HG02610 (cell line): ENCODE measurements at regions not wholly inside any gene's neighbourhood (a gene's known extent, or its start where the extent isn't known, plus 50 kb on each side); places are given as distances from the start of the nearest gene placed in this dataset.
A peak's percentile ranks its signal among the peaks of the same experiment; 100 is the strongest.

Experiments used
- ATAC-seq: cut with Tn5 transposase; IDR thresholded peaks from one replicate; pipeline ENCODE4 v1.9.1; 2021; ENCODE audit warnings: mild to moderate bottlenecking, moderate library complexity; ENCODE audit not compliant: unreplicated experiment

DNA sequence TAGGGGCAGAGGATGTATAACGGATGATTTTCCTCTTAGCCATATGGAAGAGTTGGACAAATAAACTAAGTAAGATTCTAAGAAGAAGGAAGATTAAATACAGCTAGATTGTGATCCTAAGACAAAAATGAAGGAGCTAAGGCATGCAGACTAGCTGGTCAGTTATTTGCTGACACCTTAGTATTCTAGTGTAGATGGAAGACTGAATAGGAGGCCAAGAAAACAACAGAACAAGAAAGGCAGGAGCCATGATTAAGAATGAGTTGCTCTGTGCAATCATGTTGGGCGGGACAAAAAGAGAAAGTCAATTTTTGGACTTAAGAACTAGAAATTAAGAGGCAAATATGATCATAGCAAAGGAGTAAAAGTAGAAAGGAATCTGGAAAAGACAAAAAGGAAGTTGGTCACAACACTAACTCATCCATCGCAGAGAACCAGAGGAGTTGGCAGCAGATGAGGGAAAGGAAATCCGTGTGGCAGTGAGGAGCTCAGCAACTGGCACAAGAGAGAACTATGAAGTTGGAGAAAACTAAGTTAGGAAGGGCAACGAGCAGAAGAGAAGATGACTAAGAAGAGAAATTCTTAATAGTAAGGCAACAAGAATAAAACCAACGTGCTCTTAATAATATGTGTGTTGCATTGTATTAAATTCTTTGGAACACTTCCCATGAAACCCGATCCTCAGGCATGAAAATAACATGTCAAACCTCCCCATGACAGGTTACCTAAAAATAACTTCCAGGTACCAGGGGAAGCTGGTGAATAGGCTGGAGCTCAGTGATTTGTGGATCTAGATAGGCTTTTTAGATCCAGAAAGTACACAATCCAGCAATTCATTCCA lies 234.4 kb downstream of the LTN1 start:
- ATAC-seq, result no peak

DNA sequence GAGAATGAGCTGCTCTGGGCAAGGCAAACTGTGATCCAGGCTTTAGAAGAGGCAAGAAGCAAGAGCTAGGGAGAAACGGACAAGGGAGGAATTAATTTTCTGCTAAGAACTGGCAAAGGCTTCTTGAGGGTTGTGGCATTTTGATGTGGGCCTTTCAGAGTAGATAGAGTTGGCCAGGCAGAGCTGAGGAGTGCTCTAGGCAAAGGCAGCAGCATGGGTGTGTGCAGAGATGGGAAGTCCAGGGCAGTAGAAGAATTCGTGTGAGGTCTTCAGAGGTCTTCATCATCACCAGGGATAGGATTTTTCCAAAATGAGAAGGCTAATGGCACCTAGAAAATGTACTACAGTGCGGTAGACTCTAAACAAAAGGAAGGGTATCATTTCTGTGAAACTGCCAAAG lies 237.8 kb downstream of the LTN1 start:
- ATAC-seq, result no peak

DNA sequence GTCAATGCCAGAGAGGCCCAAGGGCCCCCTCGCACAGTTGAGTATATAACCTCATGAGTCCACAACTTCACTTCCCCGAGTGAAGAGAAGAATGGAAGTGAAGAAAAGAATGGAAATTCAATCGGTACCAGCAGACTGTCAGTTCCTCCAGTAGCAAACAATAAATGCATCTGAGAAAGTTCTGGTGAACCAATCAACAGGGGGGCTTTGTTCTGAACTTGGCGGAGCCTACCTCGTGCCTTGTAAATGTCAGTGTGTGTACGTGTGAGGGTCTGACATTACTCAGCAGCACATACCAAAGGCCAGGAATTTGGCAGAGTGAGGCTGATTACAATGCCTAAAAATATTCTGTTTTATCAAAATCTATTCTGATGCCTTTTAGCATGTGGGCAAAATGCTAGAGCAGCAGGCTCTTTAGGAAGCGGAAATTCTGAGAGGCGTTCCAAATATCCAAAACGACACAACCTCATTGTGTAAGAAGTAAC lies 238.5 kb downstream of the LTN1 start:
- ATAC-seq, result no peak

DNA sequence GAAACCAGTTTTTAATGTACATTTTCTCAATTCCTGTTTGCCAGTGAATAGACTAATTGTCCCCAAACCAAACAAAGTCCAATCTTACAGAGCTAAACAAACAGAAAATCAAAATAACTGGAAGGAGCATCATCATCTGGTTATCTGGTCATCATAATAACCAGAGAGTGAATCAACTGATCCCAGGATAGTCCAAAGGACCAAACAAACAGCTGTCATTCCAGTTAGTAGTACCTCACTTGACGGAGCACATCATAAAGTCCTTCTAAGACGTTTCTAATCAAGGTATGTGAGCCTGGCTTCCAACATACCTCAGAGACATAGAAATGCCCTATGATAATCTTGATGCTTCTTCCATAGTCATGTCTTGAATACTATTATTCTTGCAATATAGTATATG lies 240.5 kb downstream of the LTN1 start:
- ATAC-seq, result no peak

DNA sequence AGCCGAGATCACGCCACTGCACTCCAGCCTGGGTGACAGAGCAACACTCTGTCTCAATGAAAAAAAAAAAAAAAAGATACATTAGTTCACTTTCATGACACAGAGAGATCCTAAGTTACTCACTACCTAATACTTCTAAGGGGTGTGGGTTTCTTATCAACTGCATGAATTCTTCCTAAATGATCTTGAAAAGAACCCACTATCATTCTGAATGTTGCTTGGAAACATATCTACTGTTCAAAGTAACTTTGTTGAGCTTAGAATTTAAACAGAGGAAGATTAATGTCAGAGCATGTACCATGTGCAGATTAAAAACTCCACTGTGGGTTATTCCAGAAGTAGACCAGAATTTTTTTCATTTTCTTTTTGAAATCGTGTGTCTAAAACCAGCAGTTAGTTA lies 241.5 kb downstream of the LTN1 start:
- ATAC-seq, result no peak

DNA sequence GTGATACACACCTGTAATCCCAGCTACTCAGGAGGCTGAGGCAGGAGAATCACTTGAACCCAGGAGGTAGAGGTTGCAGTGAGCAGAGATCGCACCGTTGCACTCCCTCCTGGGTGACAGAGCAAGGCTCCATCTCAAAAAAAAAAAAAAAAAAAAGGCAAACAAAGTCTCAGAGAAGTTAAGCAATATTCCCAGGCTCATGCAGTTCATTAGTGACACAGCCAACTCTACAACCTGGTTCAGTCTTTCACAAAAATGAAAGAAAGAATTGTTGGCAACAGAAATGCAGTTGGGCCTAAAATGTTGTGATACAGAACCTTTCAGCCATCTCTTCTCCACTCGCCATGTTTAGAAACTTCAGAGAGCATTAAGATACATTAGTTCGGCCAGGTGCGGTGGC lies 242.1 kb downstream of the LTN1 start:
- ATAC-seq, result no peak

DNA sequence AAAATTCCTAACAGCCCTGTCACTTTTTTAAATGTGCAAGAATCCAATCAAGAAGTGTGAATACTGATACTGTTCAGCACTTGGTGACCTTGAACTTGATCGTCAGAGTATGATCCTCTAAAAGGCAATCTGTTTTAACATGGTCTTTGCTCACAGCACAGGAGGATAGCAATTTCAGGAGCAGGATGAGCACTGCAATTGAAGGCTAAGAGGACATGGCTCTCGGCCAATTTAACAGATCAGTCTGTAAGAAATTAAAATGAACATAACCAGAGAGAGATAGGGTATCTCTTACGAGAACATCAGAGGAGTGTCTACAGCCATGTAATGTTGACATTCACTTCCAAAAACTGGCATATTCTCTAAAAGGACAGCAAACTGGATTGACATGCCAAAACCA lies 243.1 kb downstream of the LTN1 start:
- no peak for ATAC-seq

DNA sequence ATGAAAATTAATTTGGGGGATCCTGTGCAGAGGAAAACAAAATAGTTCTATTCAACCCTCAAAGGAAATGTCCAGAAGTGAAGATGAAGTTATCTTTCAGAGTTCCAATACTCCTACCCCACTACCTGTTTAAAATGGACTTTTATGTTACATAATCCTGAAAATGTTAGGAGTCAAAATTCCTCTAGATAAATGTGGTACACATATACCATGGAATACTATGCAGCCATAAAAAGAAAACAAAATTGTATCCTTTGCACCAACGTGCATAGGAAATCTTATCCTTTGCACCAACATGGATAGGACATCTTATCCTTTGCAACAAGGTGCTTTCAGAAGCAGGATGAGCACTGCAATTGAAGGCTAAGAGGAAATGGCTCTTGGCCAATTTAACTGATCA lies 245.2 kb downstream of the LTN1 start:
- no peak for ATAC-seq

DNA sequence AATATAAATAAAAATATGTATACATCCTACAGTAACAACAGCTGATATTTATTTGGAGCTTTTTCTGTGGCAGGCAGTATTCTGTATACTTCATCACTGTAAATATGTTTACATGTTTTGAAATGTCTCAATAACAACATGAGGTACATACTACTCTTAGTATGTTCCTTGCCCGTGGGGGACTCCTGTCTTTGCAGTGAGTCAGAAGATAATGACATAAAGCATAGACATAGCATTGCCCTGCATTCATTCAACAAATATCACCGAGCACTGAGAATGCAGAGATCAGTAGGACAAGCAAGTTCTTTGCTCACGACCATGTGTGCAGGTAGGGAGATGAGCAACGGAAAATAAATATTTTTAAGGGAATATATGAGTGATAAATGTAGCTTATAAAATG lies 246.5 kb downstream of the LTN1 start:
- ATAC-seq, result no peak

DNA sequence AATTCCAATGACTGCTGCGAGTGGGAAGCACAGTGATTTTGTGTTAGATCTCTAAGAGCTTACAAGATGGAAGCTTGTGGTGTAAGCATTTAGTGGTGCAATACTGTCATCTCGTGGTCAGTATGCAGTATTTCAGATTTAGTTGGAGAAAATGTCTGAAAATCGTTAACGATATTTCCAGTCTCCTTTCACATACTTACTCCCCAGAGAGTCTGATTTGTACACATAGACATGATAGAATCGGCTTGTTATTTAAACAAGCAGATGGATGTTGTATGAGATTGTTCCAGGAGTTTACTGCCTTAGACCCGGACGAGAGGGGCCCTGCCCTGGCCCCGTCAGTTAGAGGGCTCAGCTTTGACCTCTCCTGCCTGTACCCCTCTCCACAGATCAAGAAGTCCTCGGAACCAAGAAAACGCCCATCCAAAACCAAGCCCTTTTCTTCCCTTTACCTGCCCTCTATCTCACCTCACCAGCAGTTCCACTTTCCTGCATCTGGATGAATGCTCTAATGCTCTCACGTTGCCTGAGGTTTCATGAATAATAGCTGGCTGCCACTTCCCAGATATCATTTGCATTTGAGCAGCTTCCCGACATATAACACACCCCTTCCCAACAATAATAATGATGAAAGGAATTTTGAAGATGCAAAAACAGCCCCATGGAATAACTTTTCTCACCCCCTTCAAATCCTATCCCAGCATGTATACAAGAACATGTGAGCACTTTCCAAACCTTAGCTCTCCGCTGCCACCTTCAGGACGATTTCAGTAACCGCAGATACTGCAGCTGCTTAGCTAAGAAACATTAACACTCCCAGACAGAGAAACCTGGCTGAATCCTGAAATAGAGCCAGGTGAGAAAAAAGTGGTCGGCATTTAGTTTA lies 247.3 kb downstream of the LTN1 start:
- peak; percentile 86 for ATAC-seq

DNA sequence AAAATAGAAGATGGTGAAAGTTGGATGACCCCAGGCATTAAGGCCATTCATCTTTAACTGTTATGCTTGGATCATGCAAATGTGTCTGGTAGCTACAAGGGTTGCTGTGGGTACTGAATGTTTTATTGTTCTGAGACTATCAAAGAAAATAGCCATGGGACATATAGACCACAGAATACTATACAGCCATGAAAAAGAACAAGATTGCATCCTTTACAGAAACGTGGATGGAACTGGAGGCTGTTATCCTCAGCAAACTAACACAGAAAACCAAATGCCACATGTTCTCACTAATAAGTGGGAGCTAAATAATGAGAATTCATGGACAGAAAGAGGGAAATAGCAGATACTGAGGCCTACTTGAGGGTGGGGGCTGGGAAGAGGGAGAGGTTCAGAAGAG lies 249.0 kb downstream of the LTN1 start:
- no peak for ATAC-seq

DNA sequence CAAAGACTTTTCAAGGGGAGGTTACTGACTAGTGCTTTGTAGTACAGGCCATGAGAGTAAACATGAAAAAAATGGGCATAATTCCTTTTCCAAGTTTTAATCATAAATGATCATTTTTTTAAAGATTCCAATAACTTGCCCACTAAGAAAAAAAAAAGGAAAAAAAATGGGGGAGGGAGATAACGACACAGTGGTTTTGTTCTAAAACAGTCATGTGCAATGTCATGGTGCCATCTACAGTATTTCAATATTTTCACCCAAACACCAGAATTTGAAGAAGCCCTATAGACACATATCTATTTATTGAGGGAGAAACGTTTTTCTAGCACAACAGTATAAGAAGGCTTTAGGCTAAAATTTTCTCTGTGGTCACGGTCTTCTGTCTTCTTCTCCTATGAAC lies 250.2 kb downstream of the LTN1 start:
- ATAC-seq, result no peak

DNA sequence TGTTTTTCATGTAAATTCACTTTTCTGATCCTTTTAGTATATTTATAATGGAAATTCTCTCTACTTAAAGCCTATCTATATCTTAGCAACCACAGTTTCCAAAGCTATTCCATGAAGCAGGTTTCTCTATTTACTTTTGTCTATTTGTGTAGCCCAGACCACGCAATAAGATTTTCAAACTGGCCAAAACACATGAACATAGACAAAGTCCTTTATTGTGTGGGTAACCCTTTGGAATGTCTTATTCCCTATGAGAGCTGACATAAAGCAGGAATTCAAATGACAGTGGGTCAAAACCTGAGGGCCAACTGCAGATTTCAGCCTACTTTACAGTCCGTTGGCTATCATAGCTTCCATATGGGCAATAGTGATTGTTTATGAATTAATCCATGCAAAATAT lies 252.6 kb downstream of the LTN1 start:
- ATAC-seq, result no peak

DNA sequence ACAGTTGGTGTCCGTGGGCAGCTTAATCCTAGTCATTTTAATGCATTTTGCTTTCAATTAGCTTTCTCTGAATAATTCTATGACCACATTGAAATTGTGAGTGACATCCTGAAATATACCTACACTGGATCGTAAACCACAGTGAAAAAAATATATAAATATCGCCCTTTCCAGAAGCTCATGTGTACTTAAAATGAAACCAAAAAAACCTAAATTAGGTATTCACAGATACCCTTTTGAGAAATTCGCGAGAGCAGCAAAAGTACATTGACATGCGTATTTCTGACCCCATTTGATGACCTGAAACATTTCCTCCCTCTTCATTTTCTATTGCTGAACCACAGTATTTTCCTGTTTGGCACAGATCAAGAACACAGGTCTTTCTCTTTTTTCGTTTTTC lies 253.8 kb downstream of the LTN1 start:
- peak; percentile 90 for ATAC-seq

DNA sequence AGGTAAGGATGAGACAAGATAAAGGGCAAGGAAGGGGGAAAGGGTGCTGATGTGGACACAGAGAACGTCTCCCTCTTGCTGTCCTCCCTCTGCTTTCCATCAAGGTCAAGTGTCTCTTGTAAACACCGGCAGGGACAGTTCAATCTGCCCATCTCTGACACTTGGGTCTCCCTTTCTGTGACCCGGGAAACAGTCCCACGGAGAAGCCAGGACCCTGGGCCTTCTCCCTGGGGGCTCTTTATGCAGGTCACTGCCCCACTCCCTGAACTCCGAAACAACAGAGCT lies 254.3 kb downstream of the LTN1 start:
- ATAC-seq, result no peak

DNA sequence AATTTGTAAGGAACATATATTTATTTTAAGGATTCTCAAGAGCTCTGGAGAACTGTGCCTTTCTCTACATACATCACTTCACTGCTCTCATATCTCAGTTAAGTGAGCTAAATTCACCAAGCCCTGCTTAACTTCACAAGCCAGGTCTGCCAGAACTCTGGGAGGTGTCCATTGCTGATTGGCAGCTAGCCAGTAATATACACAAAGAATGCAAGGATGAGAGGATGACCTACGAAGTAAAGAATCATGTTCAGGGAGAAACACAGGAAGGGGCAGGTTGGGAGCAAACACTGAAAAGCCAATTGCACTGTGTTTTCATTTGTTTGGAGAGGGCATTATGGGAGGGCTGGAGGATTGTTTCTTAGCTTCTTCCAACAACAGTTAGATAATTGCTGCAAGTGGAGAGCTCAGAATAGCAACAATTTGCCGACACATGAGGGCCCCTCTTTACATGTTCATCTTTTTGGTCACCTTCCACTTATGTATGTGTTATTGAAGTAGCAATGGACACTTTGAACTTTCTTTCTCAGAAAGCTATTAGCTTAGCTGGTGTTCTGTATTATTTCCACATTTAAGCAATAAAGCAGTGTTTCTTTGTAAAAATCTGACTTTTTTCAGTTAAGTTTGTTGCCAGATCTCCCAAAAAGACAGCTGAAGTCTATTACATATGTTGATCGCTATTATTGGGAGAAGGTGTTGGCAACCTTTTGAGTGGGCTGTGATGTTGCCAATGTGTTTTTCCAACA lies 254.8 kb downstream of the LTN1 start:
- no peak for ATAC-seq

DNA sequence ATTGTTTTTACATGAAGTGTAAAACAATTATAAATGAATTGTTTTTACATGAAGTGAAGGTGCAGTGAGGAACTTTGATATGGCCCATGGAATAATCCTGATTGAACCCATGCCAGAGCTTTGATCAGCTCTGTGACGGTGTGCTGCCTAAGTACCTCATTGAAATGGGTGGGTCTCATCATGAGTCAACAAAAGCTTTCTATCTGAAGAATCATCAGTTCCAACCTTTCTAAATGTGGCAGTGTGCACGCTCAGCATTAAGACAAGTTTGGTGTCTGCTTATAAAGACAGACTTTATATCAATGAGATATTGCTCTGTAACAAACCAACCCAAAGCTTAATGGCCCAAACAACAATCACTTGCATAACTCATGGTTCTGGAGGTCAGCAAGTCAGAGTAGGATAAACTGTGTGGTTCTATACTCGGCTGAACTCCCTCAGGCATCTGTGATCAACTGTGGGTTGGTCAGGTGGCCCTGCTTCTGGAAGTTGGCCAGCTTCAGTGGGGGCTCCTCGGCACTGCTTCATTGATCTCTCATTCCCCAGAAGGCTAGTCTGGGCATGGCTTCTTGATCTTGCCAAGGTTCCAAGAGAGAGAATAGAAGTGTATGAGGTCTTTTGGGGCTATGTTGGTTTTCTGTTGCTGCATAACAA lies 258.0 kb downstream of the LTN1 start:
- ATAC-seq, result no peak

DNA sequence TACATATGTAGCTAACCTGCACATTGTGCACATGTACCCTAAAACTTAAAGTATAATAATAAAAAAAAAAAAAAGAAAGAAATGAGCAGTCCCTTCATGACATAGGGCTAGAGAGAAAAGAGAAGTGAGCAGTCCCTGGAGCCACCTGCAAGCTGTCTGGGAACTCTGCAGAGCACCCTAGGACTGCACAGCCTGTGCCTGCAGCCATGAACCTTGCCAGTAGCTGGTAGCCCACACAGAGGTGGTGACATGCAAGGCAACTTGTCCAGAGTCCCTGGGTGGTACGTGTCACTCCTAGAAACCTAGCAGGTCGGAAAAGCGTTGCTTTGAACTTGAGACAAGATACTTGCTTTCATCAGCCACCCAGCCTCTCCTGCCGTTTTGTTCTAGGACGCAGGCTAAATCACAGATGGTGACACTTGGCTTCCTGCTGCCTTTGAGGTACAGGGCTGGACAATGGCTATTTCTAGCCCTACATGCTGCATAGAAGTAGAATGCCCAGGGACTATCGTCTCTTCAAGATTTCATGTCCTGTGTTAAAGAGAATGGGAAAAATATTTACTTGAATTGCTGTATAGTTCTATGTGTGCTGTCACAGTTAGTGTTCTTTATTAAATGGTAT lies 260.9 kb downstream of the LTN1 start:
- no peak for ATAC-seq

DNA sequence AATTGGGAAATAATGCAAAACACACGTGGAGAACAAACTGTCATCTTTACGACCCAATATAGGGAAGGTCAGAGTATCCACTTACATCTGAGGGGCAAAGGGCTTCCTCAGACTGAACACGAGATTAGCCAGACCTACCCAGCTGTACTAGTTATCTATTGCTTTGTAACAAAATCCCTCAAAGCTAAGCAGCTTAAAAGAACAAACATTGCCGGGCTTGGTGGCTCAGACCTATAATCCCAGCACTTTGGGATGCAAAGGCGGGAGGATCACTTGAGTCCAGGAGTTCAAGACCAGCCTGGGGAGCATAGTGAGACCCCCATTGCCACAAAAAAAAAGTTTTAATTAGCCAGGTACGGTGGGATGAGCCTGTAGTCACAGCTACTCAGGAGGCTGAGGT lies 262.8 kb downstream of the LTN1 start:
- ATAC-seq, result no peak

DNA sequence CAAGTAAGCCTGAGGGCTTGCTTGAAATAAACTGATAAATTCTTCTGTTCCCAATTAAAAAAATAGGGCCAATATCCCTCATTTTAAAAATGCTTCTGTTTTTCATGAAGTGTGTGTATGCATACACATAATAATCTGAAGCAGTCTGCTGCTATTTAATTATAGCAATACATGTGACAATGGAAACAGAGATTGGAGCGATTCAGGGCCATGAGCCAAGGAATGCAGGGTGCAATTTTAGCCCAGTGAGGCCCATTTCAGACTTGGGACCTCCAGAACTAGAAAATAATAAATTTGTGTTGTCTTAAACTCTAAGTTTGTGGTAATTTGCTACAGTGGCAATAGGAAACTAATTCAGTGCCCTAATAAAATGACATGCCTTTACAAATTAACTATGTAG lies 264.9 kb downstream of the LTN1 start:
- no peak for ATAC-seq

DNA sequence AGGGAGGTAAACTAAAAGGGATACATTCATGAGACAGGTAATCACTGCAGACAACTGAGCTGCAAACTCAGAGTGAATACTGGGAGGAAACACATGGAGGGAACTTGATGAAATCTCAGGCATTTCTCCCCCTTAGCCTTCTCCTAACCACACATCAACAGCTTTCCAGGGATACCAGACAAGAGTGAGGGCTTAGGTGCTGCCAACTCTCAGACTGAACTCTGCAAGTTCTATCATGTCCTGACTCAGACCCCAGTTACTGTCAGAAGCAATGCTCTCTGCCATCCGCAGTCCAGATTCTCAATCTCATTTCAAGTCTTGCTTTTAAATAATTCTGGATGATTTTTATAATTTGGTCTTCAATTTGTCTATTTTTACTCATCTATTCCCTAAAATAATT lies 267.3 kb downstream of the LTN1 start:
- no peak for ATAC-seq
